ENCODE measurements at regions not wholly inside any gene's neighbourhood (a gene's known extent, or its start where the extent isn't known, plus 50 kb on each side); places are given as distances from the start of the nearest gene placed in this dataset.
"Not testable (repeated sequence)": the region's sequence is repeated elsewhere in the genome, so short reads cannot be mapped to it uniquely, and the experiment has no call there.

- H3K4me2 ChIP-seq; DNase-seq (ENCODE audit: low spot score); H4K20me1 ChIP-seq (replicated peaks; ENCODE audit: insufficient read depth); H3K36me3 ChIP-seq (ENCODE audit: insufficient read depth); H3K79me2 ChIP-seq (replicated peaks; ENCODE audit: insufficient read depth); H3K27ac ChIP-seq (ENCODE audit: low read depth); H3K27me3 ChIP-seq (ENCODE audit: insufficient read depth); H3K4me1 Mint-ChIP-seq; H3K9me2 ChIP-seq (ENCODE audit: insufficient read depth); H3F3A ChIP-seq (replicated peaks; ENCODE audit: low read depth); H3K4me3 ChIP-seq; H3K27ac Mint-ChIP-seq; ATAC-seq; H3K4me1 ChIP-seq (ENCODE audit: insufficient read depth); H3K27me3 Mint-ChIP-seq (ENCODE audit: insufficient read depth, low read depth, poor library complexity); H2AFZ ChIP-seq; H3K4me3 Mint-ChIP-seq: not testable (repeated sequence)
- Mint-ChIP-seq H3K9me3 (peaks cover 99% of the 10 kb centered on the region), H3K36me3 (ENCODE audit: low read depth) (peaks cover 34% of the 10 kb centered on the region)
These were observed 628.7 kb downstream of the KCNJ18 start for GRCh38 chr17:22321001-22321400.

- not testable (repeated sequence) for H4K20me1 ChIP-seq (replicated peaks; ENCODE audit: insufficient read depth); H3K27ac ChIP-seq (ENCODE audit: low read depth); H3K4me1 ChIP-seq (ENCODE audit: insufficient read depth); H3K4me3 ChIP-seq; H2AFZ ChIP-seq; H3F3A ChIP-seq (replicated peaks; ENCODE audit: low read depth); H3K36me3 ChIP-seq (ENCODE audit: insufficient read depth); H3K4me3 Mint-ChIP-seq; H3K79me2 ChIP-seq (replicated peaks; ENCODE audit: insufficient read depth); H3K4me1 Mint-ChIP-seq; H3K27me3 Mint-ChIP-seq (ENCODE audit: insufficient read depth, low read depth, poor library complexity); H3K27ac Mint-ChIP-seq; ATAC-seq; H3K4me2 ChIP-seq; DNase-seq (ENCODE audit: low spot score); H3K9me2 ChIP-seq (ENCODE audit: insufficient read depth); H3K27me3 ChIP-seq (ENCODE audit: insufficient read depth)
- H3K9me3 Mint-ChIP-seq: peaks cover 85% of the 10 kb centered on the region
- H3K36me3 Mint-ChIP-seq (ENCODE audit: low read depth): peaks cover 30% of the 10 kb centered on the region
These were observed 630.7 kb downstream of the KCNJ18 start for GRCh38 chr17:22322893-22323550.

- Mint-ChIP-seq H3K27me3 (ENCODE audit: insufficient read depth, low read depth, poor library complexity) (no peaks in the 10 kb centered on the region), H3K36me3 (ENCODE audit: low read depth) (peaks cover 19% of the 10 kb centered on the region), H3K4me1 (no peaks in the 10 kb centered on the region), H3K27ac (no peak overlapping the region), H3K9me3 (peaks cover 79% of the 10 kb centered on the region), H3K4me3 (no peak overlapping the region)
- H4K20me1 ChIP-seq (replicated peaks; ENCODE audit: insufficient read depth): no peaks in the 10 kb centered on the region
- no peak overlapping the region for H3K4me2 ChIP-seq
- no peaks in the 10 kb centered on the region for H3K4me1 ChIP-seq (ENCODE audit: insufficient read depth)
- H2AFZ ChIP-seq: no peak overlapping the region
- no peaks in the 10 kb centered on the region for H3K27me3 ChIP-seq (ENCODE audit: insufficient read depth)
- no peak for DNase-seq (ENCODE audit: low spot score)
- no peaks in the 10 kb centered on the region for H3F3A ChIP-seq (replicated peaks; ENCODE audit: low read depth)
- H3K79me2 ChIP-seq (replicated peaks; ENCODE audit: insufficient read depth): no peaks in the 10 kb centered on the region
- H3K9me2 ChIP-seq (ENCODE audit: insufficient read depth): no peaks in the 10 kb centered on the region
- no peak for ATAC-seq
- no peak for TF ChIP-seq ZNF462 (CRISPR knock-in tag; IDR thresholded peaks at IDR 0.05)
- TF ChIP-seq ZNF114 (CRISPR knock-in tag; IDR thresholded peaks at IDR 0.05): no peak
- H3K27ac ChIP-seq (ENCODE audit: low read depth): no peak overlapping the region
- H3K36me3 ChIP-seq (ENCODE audit: insufficient read depth): no peaks in the 10 kb centered on the region
- H3K4me3 ChIP-seq: no peak overlapping the region
These were observed 645.1 kb downstream of the KCNJ18 start for GRCh38 chr17:22337467-22337866.

- H3K4me1 ChIP-seq (ENCODE audit: insufficient read depth); H3F3A ChIP-seq (replicated peaks; ENCODE audit: low read depth); H3K4me2 ChIP-seq; DNase-seq (ENCODE audit: low spot score); H3K4me3 Mint-ChIP-seq; H3K27me3 Mint-ChIP-seq (ENCODE audit: insufficient read depth, low read depth, poor library complexity); H3K27me3 ChIP-seq (ENCODE audit: insufficient read depth); H3K79me2 ChIP-seq (replicated peaks; ENCODE audit: insufficient read depth); H3K9me2 ChIP-seq (ENCODE audit: insufficient read depth); H2AFZ ChIP-seq; H3K36me3 ChIP-seq (ENCODE audit: insufficient read depth); H3K27ac ChIP-seq (ENCODE audit: low read depth); ATAC-seq; H4K20me1 ChIP-seq (replicated peaks; ENCODE audit: insufficient read depth); H3K4me1 Mint-ChIP-seq; H3K4me3 ChIP-seq; H3K27ac Mint-ChIP-seq: not testable (repeated sequence)
- Mint-ChIP-seq H3K36me3 (ENCODE audit: low read depth) (peaks cover 11% of the 10 kb centered on the region; the same call in 2 of the 3 replicates), H3K9me3 (peaks cover 88% of the 10 kb centered on the region)
These were observed 664.3 kb downstream of the KCNJ18 start for GRCh38 chr17:22356603-22357002.
